Brain microvascular endothelial cell (primary cell): ENCODE measurements at regions not wholly inside any gene's neighbourhood (a gene's known extent, or its start where the extent isn't known, plus 50 kb on each side); places are given as distances from the start of the nearest gene placed in this dataset.
A peak's percentile ranks its signal among the peaks of the same experiment; 100 is the strongest.

Experiments used
- DNase-seq: peaks from one replicate; pipeline ENCODE4 v3.0.0-alpha.2; 2020
- H3K27ac ChIP-seq: fragments of 250-450 bp; sonication (Bioruptor Pico); 2 replicates; pipeline ENCODE4 v1.5.1; 2020; ENCODE audit warnings: mild to moderate bottlenecking, moderate library complexity
- H3K27me3 ChIP-seq: fragments of 250-450 bp; sonication (Bioruptor Pico); replicated peaks from 2 replicates; pipeline ENCODE4 v1.5.1; 2020; ENCODE audit warnings: mild to moderate bottlenecking
- H3K36me3 ChIP-seq: fragments of 250-450 bp; sonication (Bioruptor Pico); replicated peaks from 2 replicates; pipeline ENCODE4 v1.5.1; 2020; ENCODE audit warnings: mild to moderate bottlenecking
- H3K4me3 ChIP-seq: 2 replicates; pipeline ENCODE4 v1.5.1; 2011; ENCODE audit warnings: low read depth, mild to moderate bottlenecking, control low read depth, low read length, moderate library complexity
- CTCF ChIP-seq: IDR thresholded peaks from 2 replicates; pipeline ENCODE4 v1.5.1; 2011; ENCODE audit warnings: low read depth, mild to moderate bottlenecking, moderate library complexity, low read length, control low read depth, inconsistent platforms; ENCODE audit errors: missing control alignments
- in situ Hi-C: cut with HindIII; loops from 2 replicates; pipeline ENCODE4 v1.10.0; 2017; ENCODE audit warnings: low sequenced_read_pairs, low pct_ligation_motif_present

- no peak for TF ChIP-seq CTCF
- DNase-seq: peak; percentile 1
- in situ Hi-C loops: no loop called here
- Histone ChIP-seq H3K27ac (peak overlapping the region; percentile 39), H3K27me3 (no peaks in the 10 kb centered on the region), H3K36me3 (no peaks in the 10 kb centered on the region), H3K4me3 (no peak overlapping the region)
Measured at GRCh38 chr7:84372712-84373111, 178.1 kb upstream of the SEMA3A start.

- H3K27me3 ChIP-seq: no peaks in the 10 kb centered on the region
- in situ Hi-C loops: no loop called here
- DNase-seq: peak; percentile 83
- H3K27ac ChIP-seq: peak overlapping the region; percentile 69
- H3K36me3 ChIP-seq: no peaks in the 10 kb centered on the region
- TF ChIP-seq CTCF: no peak
- no peak overlapping the region for H3K4me3 ChIP-seq
Measured at GRCh38 chr7:84372155-84372621, 177.6 kb upstream of the SEMA3A start.

GRCh38 chr7:84370114-84370513, 175.5 kb upstream of the SEMA3A start:
- no peak overlapping the region for H3K27ac ChIP-seq
- no peak for TF ChIP-seq CTCF
- H3K36me3 ChIP-seq: no peaks in the 10 kb centered on the region
- H3K4me3 ChIP-seq: no peak overlapping the region
- in situ Hi-C loops: no loop called here
- H3K27me3 ChIP-seq: no peaks in the 10 kb centered on the region
- DNase-seq: no peak

GRCh38 chr7:84368122-84368521, 173.5 kb upstream of the SEMA3A start:
- in situ Hi-C loops: no loop called here
- Histone ChIP-seq H3K36me3 (no peaks in the 10 kb centered on the region), H3K27me3 (no peaks in the 10 kb centered on the region), H3K4me3 (no peak overlapping the region), H3K27ac (no peak overlapping the region)
- no peak for TF ChIP-seq CTCF
- no peak for DNase-seq

GRCh38 chr7:84364708-84365107, 170.1 kb upstream of the SEMA3A start:
- no peaks in the 10 kb centered on the region for H3K36me3 ChIP-seq
- H3K27me3 ChIP-seq: no peaks in the 10 kb centered on the region
- H3K4me3 ChIP-seq: no peak overlapping the region
- in situ Hi-C loops: no loop called here
- DNase-seq: no peak
- no peak for TF ChIP-seq CTCF
- H3K27ac ChIP-seq: no peak overlapping the region

GRCh38 chr7:84363741-84364140, 169.2 kb upstream of the SEMA3A start:
- Histone ChIP-seq H3K36me3 (no peaks in the 10 kb centered on the region), H3K27ac (no peak overlapping the region), H3K4me3 (no peak overlapping the region), H3K27me3 (no peaks in the 10 kb centered on the region)
- no peak for TF ChIP-seq CTCF
- in situ Hi-C loops: no loop called here
- DNase-seq: no peak
